ENCODE measurements at regions not wholly inside any gene's neighbourhood (a gene's known extent, or its start where the extent isn't known, plus 50 kb on each side); places are given as distances from the start of the nearest gene placed in this dataset.

GRCh38 chr2:19033240-19033639, 325.2 kb downstream of the OSR1 start:
- no peak for DNase-seq (ENCODE audit: low spot score)

- DNase-seq (ENCODE audit: low spot score), result no peak
These were observed 326.8 kb downstream of the OSR1 start for GRCh38 chr2:19031642-19032041.

- no peak for DNase-seq (ENCODE audit: low spot score)
These were observed 328.8 kb downstream of the OSR1 start for GRCh38 chr2:19029655-19030054.

GRCh38 chr2:19028587-19029375, 329.6 kb downstream of the OSR1 start:
- DNase-seq (ENCODE audit: low spot score), result no peak

GRCh38 chr2:19027626-19028025, 330.8 kb downstream of the OSR1 start:
- no peak for DNase-seq (ENCODE audit: low spot score)

- no peak for DNase-seq (ENCODE audit: low spot score)
These were observed 332.2 kb downstream of the OSR1 start for GRCh38 chr2:19026261-19026660.

- DNase-seq (ENCODE audit: low spot score), result no peak
These were observed 336.1 kb downstream of the OSR1 start for GRCh38 chr2:19022334-19022733.

- DNase-seq (ENCODE audit: low spot score), result no peak
These were observed 336.7 kb downstream of the OSR1 start for GRCh38 chr2:19021721-19022120.

- DNase-seq (ENCODE audit: low spot score), result peak; percentile 28
These were observed 337.3 kb downstream of the OSR1 start for GRCh38 chr2:19021100-19021476.

GRCh38 chr2:19020144-19021099, 338.0 kb downstream of the OSR1 start:
- DNase-seq (ENCODE audit: low spot score), result no peak

- DNase-seq (ENCODE audit: low spot score), result no peak
These were observed 348.9 kb downstream of the OSR1 start for GRCh38 chr2:19009510-19009909.

GRCh38 chr2:19003554-19003953, 354.9 kb downstream of the OSR1 start:
- no peak for DNase-seq (ENCODE audit: low spot score)

GRCh38 chr2:19000776-19001175, 357.6 kb downstream of the OSR1 start:
- DNase-seq (ENCODE audit: low spot score), result no peak

- DNase-seq (ENCODE audit: low spot score), result no peak
These were observed 359.2 kb downstream of the OSR1 start for GRCh38 chr2:18999198-18999597.

GRCh38 chr2:18998491-18998890, 359.9 kb downstream of the OSR1 start:
- no peak for DNase-seq (ENCODE audit: low spot score)

- DNase-seq (ENCODE audit: low spot score), result no peak
These were observed 364.6 kb downstream of the OSR1 start for GRCh38 chr2:18993756-18994338.

GRCh38 chr2:18991177-18992168, 366.9 kb downstream of the OSR1 start:
- DNase-seq (ENCODE audit: low spot score), result no peak

GRCh38 chr2:18988631-18989232, 369.7 kb downstream of the OSR1 start:
- no peak for DNase-seq (ENCODE audit: low spot score)

GRCh38 chr2:18987592-18988073, 370.8 kb downstream of the OSR1 start:
- peak; percentile 77 for DNase-seq (ENCODE audit: low spot score)

GRCh38 chr2:18987016-18987415, 371.4 kb downstream of the OSR1 start:
- no peak for DNase-seq (ENCODE audit: low spot score)

GRCh38 chr2:18986046-18986445, 372.4 kb downstream of the OSR1 start:
- no peak for DNase-seq (ENCODE audit: low spot score)

All from RKO (cell line).